ENCODE measurements at regions not wholly inside any gene's neighbourhood (a gene's known extent, or its start where the extent isn't known, plus 50 kb on each side); places are given as distances from the start of the nearest gene placed in this dataset.

- no peak for TF ChIP-seq RAD21 (IDR thresholded peaks at IDR 0.05 in 1 of 2, conservative IDR thresholded peaks at IDR 0.05 in 1 of 2; ENCODE audit: low read depth in 2 of 2, low read length in 2 of 2)
- no peak for TF ChIP-seq CEBPB (IDR thresholded peaks at IDR 0.05; ENCODE audit: low read depth, low read length)
- TF ChIP-seq POLR2AphosphoS5 (IDR thresholded peaks at IDR 0.05; ENCODE audit: low read depth, low read length): no peak
Measured at GRCh38 chr16:65497571-65497970, 375.7 kb upstream of the CDH11 start (continued).

All from H1 (cell line).